ENCODE measurements at regions not wholly inside any gene's neighbourhood (a gene's known extent, or its start where the extent isn't known, plus 50 kb on each side); places are given as distances from the start of the nearest gene placed in this dataset.

- TF ChIP-seq CTCF (IDR thresholded peaks at IDR 0.05; ENCODE audit: partially characterized antibody, unreplicated experiment): no peak
- Mint-ChIP-seq H3K27ac (ENCODE audit: unreplicated experiment) (no peak overlapping the region), H3K4me1 (ENCODE audit: low read depth, unreplicated experiment) (peaks cover 12% of the 10 kb centered on the region), H3K27me3 (ENCODE audit: unreplicated experiment) (no peaks in the 10 kb centered on the region), H3K36me3 (ENCODE audit: unreplicated experiment) (no peaks in the 10 kb centered on the region), H3K4me3 (ENCODE audit: unreplicated experiment) (no peak overlapping the region), H3K9me3 (ENCODE audit: unreplicated experiment) (peaks cover 2% of the 10 kb centered on the region)
- DNase-seq: no peak
These were observed 339.2 kb downstream of the EN1 start for GRCh38 chr2:118508282-118508681.

- no peak for DNase-seq
- no peak overlapping the region for H3K27ac Mint-ChIP-seq (ENCODE audit: unreplicated experiment)
- H3K27me3 Mint-ChIP-seq (ENCODE audit: unreplicated experiment): no peaks in the 10 kb centered on the region
- H3K9me3 Mint-ChIP-seq (ENCODE audit: unreplicated experiment): peaks cover 3% of the 10 kb centered on the region
- H3K4me3 Mint-ChIP-seq (ENCODE audit: unreplicated experiment): no peak overlapping the region
- no peaks in the 10 kb centered on the region for H3K36me3 Mint-ChIP-seq (ENCODE audit: unreplicated experiment)
- peaks cover 12% of the 10 kb centered on the region for H3K4me1 Mint-ChIP-seq (ENCODE audit: low read depth, unreplicated experiment)
- no peak for TF ChIP-seq CTCF (IDR thresholded peaks at IDR 0.05; ENCODE audit: partially characterized antibody, unreplicated experiment)
These were observed 342.0 kb downstream of the EN1 start for GRCh38 chr2:118505436-118505835.

- Mint-ChIP-seq H3K9me3 (ENCODE audit: unreplicated experiment) (peaks cover 3% of the 10 kb centered on the region), H3K27ac (ENCODE audit: unreplicated experiment) (no peak overlapping the region), H3K27me3 (ENCODE audit: unreplicated experiment) (no peaks in the 10 kb centered on the region), H3K4me3 (ENCODE audit: unreplicated experiment) (no peak overlapping the region), H3K4me1 (ENCODE audit: low read depth, unreplicated experiment) (peaks cover 2% of the 10 kb centered on the region), H3K36me3 (ENCODE audit: unreplicated experiment) (no peaks in the 10 kb centered on the region)
- DNase-seq: no peak
- no peak for TF ChIP-seq CTCF (IDR thresholded peaks at IDR 0.05; ENCODE audit: partially characterized antibody, unreplicated experiment)
These were observed 345.3 kb downstream of the EN1 start for GRCh38 chr2:118502106-118502505.

GRCh38 chr2:118498943-118499342, 348.5 kb downstream of the EN1 start:
- Mint-ChIP-seq H3K36me3 (ENCODE audit: unreplicated experiment) (no peaks in the 10 kb centered on the region), H3K27me3 (ENCODE audit: unreplicated experiment) (peaks cover 2% of the 10 kb centered on the region), H3K27ac (ENCODE audit: unreplicated experiment) (no peak overlapping the region), H3K4me3 (ENCODE audit: unreplicated experiment) (no peak overlapping the region), H3K9me3 (ENCODE audit: unreplicated experiment) (peaks cover 1% of the 10 kb centered on the region), H3K4me1 (ENCODE audit: low read depth, unreplicated experiment) (peaks cover 2% of the 10 kb centered on the region)
- DNase-seq: no peak
- TF ChIP-seq CTCF (IDR thresholded peaks at IDR 0.05; ENCODE audit: partially characterized antibody, unreplicated experiment): no peak

GRCh38 chr2:118496870-118497611, 350.4 kb downstream of the EN1 start:
- no peak overlapping the region for H3K27ac Mint-ChIP-seq (ENCODE audit: unreplicated experiment)
- peaks cover 2% of the 10 kb centered on the region for H3K36me3 Mint-ChIP-seq (ENCODE audit: unreplicated experiment)
- no peak for TF ChIP-seq CTCF (IDR thresholded peaks at IDR 0.05; ENCODE audit: partially characterized antibody, unreplicated experiment)
- peaks cover 2% of the 10 kb centered on the region for H3K4me1 Mint-ChIP-seq (ENCODE audit: low read depth, unreplicated experiment)
- peaks cover 2% of the 10 kb centered on the region for H3K27me3 Mint-ChIP-seq (ENCODE audit: unreplicated experiment)
- peaks cover 2% of the 10 kb centered on the region for H3K9me3 Mint-ChIP-seq (ENCODE audit: unreplicated experiment)
- DNase-seq: no peak
- H3K4me3 Mint-ChIP-seq (ENCODE audit: unreplicated experiment): no peak overlapping the region
